ENCODE measurements at regions not wholly inside any gene's neighbourhood (a gene's known extent, or its start where the extent isn't known, plus 50 kb on each side); places are given as distances from the start of the nearest gene placed in this dataset.
A peak's percentile ranks its signal among the peaks of the same experiment; 100 is the strongest.

DNA sequence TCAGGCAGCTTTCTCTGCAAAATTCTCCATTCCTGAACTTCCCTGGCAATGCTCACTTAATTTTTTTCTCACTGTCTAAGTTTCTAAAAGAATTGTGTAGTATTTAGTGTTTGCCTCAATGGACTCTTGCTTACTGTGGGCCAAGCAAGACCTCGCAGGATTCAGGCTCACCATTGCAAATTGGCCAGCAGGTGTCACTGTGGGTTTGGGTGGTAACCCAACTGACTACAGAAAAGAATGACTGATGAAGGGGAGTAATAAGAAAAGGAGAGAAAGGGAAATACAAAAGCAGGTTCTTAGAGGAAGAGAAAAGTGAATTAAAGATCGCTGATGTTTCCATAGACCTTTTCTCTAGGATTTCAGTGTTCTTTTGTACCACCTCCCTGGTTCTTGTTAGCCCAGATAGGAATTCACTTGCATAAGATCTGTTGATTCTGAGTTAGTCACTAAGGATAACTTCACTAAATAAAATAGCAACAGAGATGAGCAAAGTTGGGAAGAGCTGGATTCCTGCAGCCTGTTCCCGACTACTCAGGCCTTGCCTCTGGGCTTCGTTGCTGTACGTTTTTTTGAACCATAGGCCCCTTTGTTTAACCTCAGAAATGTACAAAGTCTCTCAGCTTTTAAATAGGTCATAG is 386.5 kb upstream of the DDHD1 start:
- TF ChIP-seq, protein P1, sequence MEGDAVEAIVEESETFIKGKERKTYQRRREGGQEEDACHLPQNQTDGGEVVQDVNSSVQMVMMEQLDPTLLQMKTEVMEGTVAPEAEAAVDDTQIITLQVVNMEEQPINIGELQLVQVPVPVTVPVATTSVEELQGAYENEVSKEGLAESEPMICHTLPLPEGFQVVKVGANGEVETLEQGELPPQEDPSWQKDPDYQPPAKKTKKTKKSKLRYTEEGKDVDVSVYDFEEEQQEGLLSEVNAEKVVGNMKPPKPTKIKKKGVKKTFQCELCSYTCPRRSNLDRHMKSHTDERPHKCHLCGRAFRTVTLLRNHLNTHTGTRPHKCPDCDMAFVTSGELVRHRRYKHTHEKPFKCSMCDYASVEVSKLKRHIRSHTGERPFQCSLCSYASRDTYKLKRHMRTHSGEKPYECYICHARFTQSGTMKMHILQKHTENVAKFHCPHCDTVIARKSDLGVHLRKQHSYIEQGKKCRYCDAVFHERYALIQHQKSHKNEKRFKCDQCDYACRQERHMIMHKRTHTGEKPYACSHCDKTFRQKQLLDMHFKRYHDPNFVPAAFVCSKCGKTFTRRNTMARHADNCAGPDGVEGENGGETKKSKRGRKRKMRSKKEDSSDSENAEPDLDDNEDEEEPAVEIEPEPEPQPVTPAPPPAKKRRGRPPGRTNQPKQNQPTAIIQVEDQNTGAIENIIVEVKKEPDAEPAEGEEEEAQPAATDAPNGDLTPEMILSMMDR (IDR thresholded peaks at IDR 0.05): peak; percentile 84 to 93 (median 90)
- no peak for TF ChIP-seq POLR2A (IDR thresholded peaks at IDR 0.05)
